WTC11 (cell line): ENCODE measurements at regions not wholly inside any gene's neighbourhood (a gene's known extent, or its start where the extent isn't known, plus 50 kb on each side); places are given as distances from the start of the nearest gene placed in this dataset.

ENCODE experiments used
- ATAC-seq: fragments of 200-7000 bp; cut with Tn5 transposase; 2 replicates; pipeline ENCODE4 v1.10.0; 2021; ENCODE audit warnings: mild to moderate bottlenecking, moderate library complexity
- CTCF ChIA-PET: fragments of 300-600 bp; sonication (Branson Sonifier 250); formaldehyde crosslinking; loops from one replicate; lab custom pipeline; 2021; ENCODE audit warnings: antibody characterized with exemption; lab: Charles Lee
- POLR2A ChIA-PET: fragments of 350-600 bp; sonication (Branson Sonifier 250); formaldehyde crosslinking; loops from one replicate; lab custom pipeline; 2021; ENCODE audit warnings: antibody characterized with exemption; lab: Charles Lee
- DNase-seq: peaks from one replicate; pipeline ENCODE4 v3.0.0; 2021; ENCODE audit warnings: low spot score
- H3K27ac Mint-ChIP-seq: 2 replicates; pipeline ENCODE4 v1.8.0; 2021; ENCODE audit warnings: mixed read lengths
- H3K27me3 Mint-ChIP-seq: 2 replicates; pipeline ENCODE4 v1.8.0; 2021; ENCODE audit warnings: low read depth, mild to moderate bottlenecking, moderate library complexity, mixed read lengths
- H3K36me3 Mint-ChIP-seq: 2 replicates; pipeline ENCODE4 v1.8.0; 2021; ENCODE audit warnings: mixed read lengths
- H3K4me1 Mint-ChIP-seq: 2 replicates; pipeline ENCODE4 v1.8.0; 2022; ENCODE audit warnings: mixed read lengths
- H3K4me3 Mint-ChIP-seq: 2 replicates; pipeline ENCODE4 v1.8.0; 2021; ENCODE audit warnings: mild to moderate bottlenecking, moderate library complexity, mixed read lengths
- H3K9me3 Mint-ChIP-seq: 2 replicates; pipeline ENCODE4 v1.8.0; 2021; ENCODE audit warnings: mixed read lengths
- CREM ChIP-seq: sonication (generic); formaldehyde crosslinking; IDR thresholded peaks from 2 replicates; pipeline ENCODE4 v1.8.1; 2022; ENCODE audit warnings: mild to moderate bottlenecking, missing genetic modification reagents, moderate library complexity
- ESRRA ChIP-seq: sonication (generic); formaldehyde crosslinking; IDR thresholded peaks from 2 replicates; pipeline ENCODE4 v1.8.1; 2022; ENCODE audit warnings: mild to moderate bottlenecking, missing genetic modification reagents, borderline replicate concordance
- GTF2I ChIP-seq: fragments of 250-450 bp; sonication (Bioruptor Pico); conservative IDR thresholded peaks from 2 replicates; pipeline ENCODE4 v1.4.0; 2021; ENCODE audit warnings: mild to moderate bottlenecking
- NR1H2 ChIP-seq: sonication (generic); formaldehyde crosslinking; IDR thresholded peaks from 2 replicates; pipeline ENCODE4 v1.9.0; 2021; ENCODE audit warnings: mild to moderate bottlenecking, moderate library complexity, missing genetic modification reagents
- NR2C2 ChIP-seq: sonication (generic); formaldehyde crosslinking; IDR thresholded peaks from 2 replicates; pipeline ENCODE4 v1.8.0; 2022; ENCODE audit warnings: mild to moderate bottlenecking, missing genetic modification reagents
- SMAD3 ChIP-seq: sonication (generic); formaldehyde crosslinking; IDR thresholded peaks from 2 replicates; pipeline ENCODE4 v1.8.0; 2022; ENCODE audit warnings: missing genetic modification reagents, mild to moderate bottlenecking, borderline replicate concordance
- TEAD4 ChIP-seq: sonication (generic); formaldehyde crosslinking; IDR thresholded peaks from 2 replicates; pipeline ENCODE4 v1.8.0; 2022; ENCODE audit warnings: mild to moderate bottlenecking, missing genetic modification reagents
- USF2 ChIP-seq: sonication (generic); formaldehyde crosslinking; IDR thresholded peaks from 2 replicates; pipeline ENCODE4 v1.8.1; 2023; ENCODE audit warnings: mild to moderate bottlenecking, missing genetic modification reagents, moderate library complexity
- ZBTB43 ChIP-seq: sonication (generic); formaldehyde crosslinking; IDR thresholded peaks from 2 replicates; pipeline ENCODE4 v1.8.1; 2023; ENCODE audit warnings: mild to moderate bottlenecking, missing genetic modification reagents
- ZNF532 ChIP-seq: fragments of 250-450 bp; sonication (Bioruptor Pico); IDR thresholded peaks from 2 replicates; pipeline ENCODE4 v1.9.0; 2021; ENCODE audit warnings: mild to moderate bottlenecking, borderline replicate concordance
- TF ChIP-seq, protein P1 (sequence below): fragments of 250-450 bp; sonication (Bioruptor Pico); IDR thresholded peaks from 2 replicates; pipeline ENCODE4 v1.9.0; 2021; ENCODE audit warnings: mild to moderate bottlenecking
- TF ChIP-seq, protein P2 (sequence below): sonication (generic); formaldehyde crosslinking; IDR thresholded peaks from 2 replicates; pipeline ENCODE4 v1.8.0; 2022; ENCODE audit warnings: mild to moderate bottlenecking, missing genetic modification reagents
- TF ChIP-seq, protein P3 (sequence below): sonication (generic); formaldehyde crosslinking; IDR thresholded peaks from 2 replicates; pipeline ENCODE4 v1.8.1; 2023; ENCODE audit warnings: mild to moderate bottlenecking, moderate library complexity, missing genetic modification reagents
- TF ChIP-seq, protein P4 (sequence below): sonication (generic); formaldehyde crosslinking; IDR thresholded peaks from 2 replicates; pipeline ENCODE4 v1.8.1; 2022; ENCODE audit warnings: low read depth, mild to moderate bottlenecking, moderate library complexity, missing genetic modification reagents, borderline replicate concordance
- TF ChIP-seq, protein P5 (sequence below): sonication (generic); formaldehyde crosslinking; IDR thresholded peaks from 2 replicates; pipeline ENCODE4 v1.8.1; 2022; ENCODE audit warnings: mild to moderate bottlenecking, moderate library complexity, missing genetic modification reagents

DNA sequence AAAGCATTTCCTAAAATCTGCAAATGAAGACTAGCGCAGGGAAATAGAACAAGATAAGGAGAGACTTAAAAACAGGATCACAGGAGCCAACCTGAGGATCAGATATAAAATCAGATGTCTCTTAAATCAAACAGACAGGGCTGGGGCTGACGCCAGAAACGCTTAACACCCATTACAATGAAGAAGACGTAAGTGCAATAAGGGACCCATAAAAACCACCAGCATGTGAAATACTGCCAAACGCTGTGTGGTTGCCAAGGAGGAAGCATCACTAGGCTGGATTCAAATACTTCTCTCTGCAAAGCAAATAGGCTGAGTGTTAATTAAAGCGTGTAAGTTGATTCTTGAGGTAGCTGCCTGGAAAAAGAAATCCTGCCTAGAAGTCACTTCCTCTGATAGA, 74.4 kb upstream of the ATP10B start:
- ChIA-PET CTCF (no interaction called here), POLR2A (no interaction called here)
- DNase-seq: no peak
- peaks cover 61% of the 10 kb centered on the region for H3K4me1 Mint-ChIP-seq
- H3K27me3 Mint-ChIP-seq: no peaks in the 10 kb centered on the region
- H3K9me3 Mint-ChIP-seq: no peaks in the 10 kb centered on the region
- H3K36me3 Mint-ChIP-seq: no peaks in the 10 kb centered on the region
- no peak overlapping the region for H3K4me3 Mint-ChIP-seq
- ATAC-seq: no peak
- no peak overlapping the region for H3K27ac Mint-ChIP-seq
- TF ChIP-seq, protein P1, sequence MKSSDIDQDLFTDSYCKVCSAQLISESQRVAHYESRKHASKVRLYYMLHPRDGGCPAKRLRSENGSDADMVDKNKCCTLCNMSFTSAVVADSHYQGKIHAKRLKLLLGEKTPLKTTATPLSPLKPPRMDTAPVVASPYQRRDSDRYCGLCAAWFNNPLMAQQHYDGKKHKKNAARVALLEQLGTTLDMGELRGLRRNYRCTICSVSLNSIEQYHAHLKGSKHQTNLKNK (CRISPR knock-in tag): no peak
- TF ChIP-seq CREM (CRISPR knock-in tag): no peak
- TF ChIP-seq, protein P2, sequence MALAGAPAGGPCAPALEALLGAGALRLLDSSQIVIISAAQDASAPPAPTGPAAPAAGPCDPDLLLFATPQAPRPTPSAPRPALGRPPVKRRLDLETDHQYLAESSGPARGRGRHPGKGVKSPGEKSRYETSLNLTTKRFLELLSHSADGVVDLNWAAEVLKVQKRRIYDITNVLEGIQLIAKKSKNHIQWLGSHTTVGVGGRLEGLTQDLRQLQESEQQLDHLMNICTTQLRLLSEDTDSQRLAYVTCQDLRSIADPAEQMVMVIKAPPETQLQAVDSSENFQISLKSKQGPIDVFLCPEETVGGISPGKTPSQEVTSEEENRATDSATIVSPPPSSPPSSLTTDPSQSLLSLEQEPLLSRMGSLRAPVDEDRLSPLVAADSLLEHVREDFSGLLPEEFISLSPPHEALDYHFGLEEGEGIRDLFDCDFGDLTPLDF (CRISPR knock-in tag): no peak
- TF ChIP-seq ZNF532 (CRISPR knock-in tag): no peak
- TF ChIP-seq NR1H2 (CRISPR knock-in tag): no peak
- no peak for TF ChIP-seq USF2 (CRISPR knock-in tag)
- no peak for TF ChIP-seq ZBTB43
- TF ChIP-seq, protein P3, sequence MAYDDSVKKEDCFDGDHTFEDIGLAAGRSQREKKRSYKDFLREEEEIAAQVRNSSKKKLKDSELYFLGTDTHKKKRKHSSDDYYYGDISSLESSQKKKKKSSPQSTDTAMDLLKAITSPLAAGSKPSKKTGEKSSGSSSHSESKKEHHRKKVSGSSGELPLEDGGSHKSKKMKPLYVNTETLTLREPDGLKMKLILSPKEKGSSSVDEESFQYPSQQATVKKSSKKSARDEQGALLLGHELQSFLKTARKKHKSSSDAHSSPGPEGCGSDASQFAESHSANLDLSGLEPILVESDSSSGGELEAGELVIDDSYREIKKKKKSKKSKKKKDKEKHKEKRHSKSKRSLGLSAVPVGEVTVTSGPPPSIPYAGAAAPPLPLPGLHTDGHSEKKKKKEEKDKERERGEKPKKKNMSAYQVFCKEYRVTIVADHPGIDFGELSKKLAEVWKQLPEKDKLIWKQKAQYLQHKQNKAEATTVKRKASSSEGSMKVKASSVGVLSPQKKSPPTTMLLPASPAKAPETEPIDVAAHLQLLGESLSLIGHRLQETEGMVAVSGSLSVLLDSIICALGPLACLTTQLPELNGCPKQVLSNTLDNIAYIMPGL (CRISPR knock-in tag): no peak
- TF ChIP-seq, protein P4, sequence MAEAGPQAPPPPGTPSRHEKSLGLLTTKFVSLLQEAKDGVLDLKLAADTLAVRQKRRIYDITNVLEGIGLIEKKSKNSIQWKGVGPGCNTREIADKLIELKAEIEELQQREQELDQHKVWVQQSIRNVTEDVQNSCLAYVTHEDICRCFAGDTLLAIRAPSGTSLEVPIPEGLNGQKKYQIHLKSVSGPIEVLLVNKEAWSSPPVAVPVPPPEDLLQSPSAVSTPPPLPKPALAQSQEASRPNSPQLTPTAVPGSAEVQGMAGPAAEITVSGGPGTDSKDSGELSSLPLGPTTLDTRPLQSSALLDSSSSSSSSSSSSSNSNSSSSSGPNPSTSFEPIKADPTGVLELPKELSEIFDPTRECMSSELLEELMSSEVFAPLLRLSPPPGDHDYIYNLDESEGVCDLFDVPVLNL (CRISPR knock-in tag): no peak

DNA sequence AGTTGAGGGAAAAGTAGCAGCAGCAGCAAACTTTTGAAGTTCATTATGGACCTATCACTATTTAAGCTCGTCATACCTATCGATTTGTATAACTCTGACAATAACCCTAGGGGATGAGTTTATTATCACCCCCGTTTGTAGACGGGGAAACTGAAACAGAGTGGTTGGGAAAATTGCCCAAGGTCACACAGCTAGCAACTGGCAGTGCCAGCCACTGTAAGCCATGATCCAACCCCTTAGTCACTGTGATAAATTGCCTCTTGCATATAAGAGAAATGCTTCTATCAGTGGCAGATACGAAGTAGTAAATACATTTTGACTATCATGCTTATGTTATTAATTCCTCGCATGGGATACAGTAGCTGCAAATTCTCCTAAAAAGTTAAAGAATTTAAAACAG, 73.3 kb upstream of the ATP10B start:
- TF ChIP-seq SMAD3 (CRISPR knock-in tag) (no peak), ESRRA (no peak), NR2C2 (CRISPR knock-in tag) (no peak), TEAD4 (CRISPR knock-in tag) (no peak), GTF2I (CRISPR knock-in tag) (no peak)
- TF ChIP-seq, protein P5, sequence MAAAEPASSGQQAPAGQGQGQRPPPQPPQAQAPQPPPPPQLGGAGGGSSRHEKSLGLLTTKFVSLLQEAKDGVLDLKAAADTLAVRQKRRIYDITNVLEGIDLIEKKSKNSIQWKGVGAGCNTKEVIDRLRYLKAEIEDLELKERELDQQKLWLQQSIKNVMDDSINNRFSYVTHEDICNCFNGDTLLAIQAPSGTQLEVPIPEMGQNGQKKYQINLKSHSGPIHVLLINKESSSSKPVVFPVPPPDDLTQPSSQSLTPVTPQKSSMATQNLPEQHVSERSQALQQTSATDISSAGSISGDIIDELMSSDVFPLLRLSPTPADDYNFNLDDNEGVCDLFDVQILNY (CRISPR knock-in tag): no peak
- no peaks in the 10 kb centered on the region for H3K36me3 Mint-ChIP-seq
- no peak overlapping the region for H3K4me3 Mint-ChIP-seq
- H3K4me1 Mint-ChIP-seq: peaks cover 55% of the 10 kb centered on the region
- no peak for DNase-seq
- no peaks in the 10 kb centered on the region for H3K9me3 Mint-ChIP-seq
- no peak overlapping the region for H3K27ac Mint-ChIP-seq
- ChIA-PET POLR2A (no interaction called here), CTCF (no interaction called here)
- no peak for ATAC-seq
- no peaks in the 10 kb centered on the region for H3K27me3 Mint-ChIP-seq
